Psoas muscle (tissue), 7 donors: ENCODE measurements at regions not wholly inside any gene's neighbourhood (a gene's known extent, or its start where the extent isn't known, plus 50 kb on each side); places are given as distances from the start of the nearest gene placed in this dataset.

ENCODE experiments used
- ATAC-seq, 4 donors: fragments of 200-7000 bp; cut with Tn5 transposase; one replicate each; pipeline ENCODE4 v1.9.1; 2020; ENCODE audit warnings: moderate library complexity in 3 of 4, mild to moderate bottlenecking in 2 of 4
- DNase-seq, 2 donors: peaks; one replicate each; pipeline ENCODE4 v3.0.0-alpha.2; 2020
- H3K27ac ChIP-seq: fragments of 200-600 bp; one replicate; pipeline ENCODE4 v1.8.0; 2022
- H3K27me3 ChIP-seq, 3 donors: fragments of 200-600 bp in 1 of 3; one replicate each; pipeline versions ENCODE4 v1.6.1 to v1.8.0; 2013 to 2022; ENCODE audit warnings: low read length in 2 of 3, mild to moderate bottlenecking in 2 of 3, moderate library complexity in 1 of 3; ENCODE audit not compliant: insufficient read depth in 3 of 3
- H3K36me3 ChIP-seq, 2 donors: fragments of 200-600 bp in 1 of 2; one replicate each; pipeline versions ENCODE4 v1.6.1 to v1.8.0; 2013 to 2022; ENCODE audit warnings: low read depth in 1 of 2, mild to moderate bottlenecking in 1 of 2, moderate library complexity in 1 of 2; ENCODE audit not compliant: insufficient read depth in 1 of 2
- H3K4me1 ChIP-seq: fragments of 200-600 bp; one replicate; pipeline ENCODE4 v1.8.0; 2022
- H3K4me3 ChIP-seq: fragments of 200-600 bp; one replicate; pipeline ENCODE4 v1.8.0; 2022; ENCODE audit warnings: mild to moderate bottlenecking
- H3K9me3 ChIP-seq: fragments of 200-600 bp; one replicate; pipeline ENCODE4 v1.8.0; 2022
- CTCF ChIP-seq: fragments of 200-600 bp; IDR thresholded peaks from one replicate; pipeline ENCODE4 v1.8.0; 2022; ENCODE audit warnings: antibody characterized with exemption
- WGBS, 3 donors: extraction: QIAGEN DNeasy Blood & Tissue Kit; methylation state at CpG; one replicate each; pipeline versions ENCODE4 v1.1.6 to v1.1.7; 2013; 5-methylcytosine and 5-hydroxymethylcytosine counted together
- intact Hi-C, 2 donors: fragments of 100-400 bp; cut with DNase I; formaldehyde crosslinking; loops; one replicate each; pipeline versions ENCODE4 v1.11.0 to v1.14.2; 2022
- donor health status: healthy with polysubstance abuse.
- donor health status: DM: no; HTN: no; CAD: no; lungs with moderate emphysema.
- donor health status: Bipolar disorder and iron deficiency.
- donor health status: healthy.
- donor health status: DM: yes; HTN: yes; CAD: no.
- donor health status: DM: no; HTN: no; CAD: no.
- donor health status: DM: yes; HTN: yes; CAD: no.

- Histone ChIP-seq H3K4me3 (no peak overlapping the region), H3K9me3 (no peaks in the 10 kb centered on the region), H3K36me3 (no peaks in the 10 kb centered on the region), H3K4me1 (no peaks in the 10 kb centered on the region), H3K27me3 (no peaks in the 10 kb centered on the region), H3K27ac (no peak overlapping the region)
- intact Hi-C loops = no loop called here
- WGBS, 3 donors = 93 to 98% (median 97%) methylated on average over 5 of the region's 5 CpGs
- DNase-seq (no peak), ATAC-seq (no peak)
- no peak for TF ChIP-seq CTCF
These were observed 61.8 kb downstream of the IRAG1 start for GRCh38 chr11:10631761-10632160.

- 89 to 91% (median 89%) methylated on average over 13 of the region's 13 CpGs for WGBS, 3 donors
- TF ChIP-seq CTCF = no peak
These were observed 61.0 kb upstream of the LYVE1 start for GRCh38 chr11:10629411-10630002.

DNA sequence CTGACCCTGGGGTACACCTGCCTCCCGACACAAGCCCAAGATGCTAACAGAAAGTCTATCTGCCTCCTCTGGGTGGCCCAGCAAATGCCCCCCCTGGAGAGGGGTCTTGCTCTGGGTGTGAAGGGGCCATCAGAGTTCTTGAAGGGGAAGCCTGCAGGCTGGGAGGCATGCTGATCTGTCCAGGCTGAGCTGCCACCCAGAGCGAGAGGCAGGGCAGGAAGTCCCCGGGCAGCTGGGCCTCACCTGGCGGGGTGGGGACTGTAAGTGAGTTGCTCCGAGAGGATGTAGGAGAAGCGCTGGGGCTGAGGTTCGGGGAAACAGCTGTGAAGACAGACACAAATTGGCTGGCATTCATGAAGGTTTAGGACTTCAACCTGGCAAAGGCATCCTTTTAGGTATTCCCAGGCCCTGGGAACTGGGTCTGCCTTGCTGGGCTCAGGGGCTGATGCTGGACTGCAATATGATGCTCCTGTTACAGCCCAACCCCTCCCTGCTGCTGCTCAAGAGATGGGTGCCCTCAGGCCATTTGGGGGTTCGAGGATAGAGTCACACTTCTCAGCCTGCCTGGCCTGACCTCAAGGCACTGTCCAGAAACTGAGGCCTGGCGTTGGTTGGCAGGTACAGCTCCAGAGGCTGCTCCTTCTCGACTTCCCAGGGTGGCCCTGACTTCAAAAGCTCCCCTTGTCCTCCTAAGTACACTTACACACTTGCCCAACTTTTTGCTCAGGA lies 60.2 kb upstream of the LYVE1 start:
- WGBS, 3 donors = 88 to 92% (median 92%) methylated on average over 10 of the region's 10 CpGs
- intact Hi-C loops = no loop called here
- H3K27ac ChIP-seq = no peak overlapping the region
- H3K9me3 ChIP-seq = no peaks in the 10 kb centered on the region
- no peak overlapping the region for H3K4me3 ChIP-seq
- ATAC-seq (no peak), DNase-seq (no peak)
- H3K27me3 ChIP-seq = no peaks in the 10 kb centered on the region
- H3K4me1 ChIP-seq = peaks cover 13% of the 10 kb centered on the region
- H3K36me3 ChIP-seq = no peaks in the 10 kb centered on the region
- TF ChIP-seq CTCF = no peak

More at GRCh38 chr11:10629411-10630002, 61.0 kb upstream of the LYVE1 start:
- H3K36me3 ChIP-seq = no peaks in the 10 kb centered on the region
- H3K4me1 ChIP-seq = peaks cover 9% of the 10 kb centered on the region
- H3K27ac ChIP-seq = no peak overlapping the region
- ATAC-seq (no peak), DNase-seq (no peak)
- H3K4me3 ChIP-seq = no peak overlapping the region
- intact Hi-C loops = no loop called here
- no peaks in the 10 kb centered on the region for H3K27me3 ChIP-seq
- H3K9me3 ChIP-seq = no peaks in the 10 kb centered on the region

DNA sequence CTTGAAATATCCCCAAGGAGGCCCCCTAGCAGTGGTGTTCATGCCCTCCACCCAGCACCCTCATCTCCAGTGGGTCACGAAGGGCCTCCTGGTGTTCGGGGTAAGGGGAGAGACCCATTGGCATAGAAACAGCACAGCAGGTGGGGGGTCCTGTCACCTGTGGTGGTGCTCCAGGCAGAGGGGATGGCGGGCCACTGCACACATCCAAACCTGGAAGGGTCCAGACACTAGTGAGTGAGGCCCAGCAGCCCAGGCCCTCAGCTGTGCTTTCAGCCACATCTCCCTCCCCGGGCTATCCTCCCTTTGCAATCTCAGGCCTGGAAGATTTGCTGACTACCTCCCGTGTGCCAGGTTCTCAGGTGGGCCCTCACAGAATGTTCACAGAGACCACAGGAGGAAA lies 59.4 kb upstream of the LYVE1 start:
- intact Hi-C loops = loop anchor here in 1 of 2 donors (2.0 kb wide), 1 partner anchor 105 kb away; no protein-coding TSS in a partner anchor
- H3K27ac ChIP-seq = no peak overlapping the region
- peaks cover 13% of the 10 kb centered on the region for H3K4me1 ChIP-seq
- 97 to 99% (median 97%) methylated on average over 5 of the region's 5 CpGs for WGBS, 3 donors
- no peaks in the 10 kb centered on the region for H3K9me3 ChIP-seq
- no peak for TF ChIP-seq CTCF
- ATAC-seq = no peak
- H3K36me3 ChIP-seq = no peaks in the 10 kb centered on the region
- H3K4me3 ChIP-seq = no peak overlapping the region
- H3K27me3 ChIP-seq = no peaks in the 10 kb centered on the region
- DNase-seq = no peak
